ENCODE measurements at regions not wholly inside any gene's neighbourhood (a gene's known extent, or its start where the extent isn't known, plus 50 kb on each side); places are given as distances from the start of the nearest gene placed in this dataset.

DNA sequence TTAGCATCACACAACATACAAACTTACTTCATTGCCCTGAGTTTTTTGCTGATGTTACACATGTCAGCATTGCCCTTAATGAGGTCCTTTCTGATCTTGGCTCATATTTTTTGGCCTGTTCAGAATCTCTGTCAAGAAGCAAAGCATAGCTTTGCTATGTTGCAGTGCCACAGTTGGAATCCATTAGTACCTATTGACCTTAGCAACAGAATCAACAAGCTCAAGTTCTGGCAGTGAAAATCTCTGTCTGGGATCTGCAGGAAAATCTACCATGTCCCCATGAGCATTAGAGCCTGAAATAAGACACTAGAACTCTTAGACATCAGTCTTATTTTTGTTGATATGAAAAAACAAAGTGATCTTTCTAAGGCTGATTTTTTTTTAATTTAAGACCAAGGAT is 105.6 kb upstream of the FHL2 start:
- TF ChIP-seq, protein P1, sequence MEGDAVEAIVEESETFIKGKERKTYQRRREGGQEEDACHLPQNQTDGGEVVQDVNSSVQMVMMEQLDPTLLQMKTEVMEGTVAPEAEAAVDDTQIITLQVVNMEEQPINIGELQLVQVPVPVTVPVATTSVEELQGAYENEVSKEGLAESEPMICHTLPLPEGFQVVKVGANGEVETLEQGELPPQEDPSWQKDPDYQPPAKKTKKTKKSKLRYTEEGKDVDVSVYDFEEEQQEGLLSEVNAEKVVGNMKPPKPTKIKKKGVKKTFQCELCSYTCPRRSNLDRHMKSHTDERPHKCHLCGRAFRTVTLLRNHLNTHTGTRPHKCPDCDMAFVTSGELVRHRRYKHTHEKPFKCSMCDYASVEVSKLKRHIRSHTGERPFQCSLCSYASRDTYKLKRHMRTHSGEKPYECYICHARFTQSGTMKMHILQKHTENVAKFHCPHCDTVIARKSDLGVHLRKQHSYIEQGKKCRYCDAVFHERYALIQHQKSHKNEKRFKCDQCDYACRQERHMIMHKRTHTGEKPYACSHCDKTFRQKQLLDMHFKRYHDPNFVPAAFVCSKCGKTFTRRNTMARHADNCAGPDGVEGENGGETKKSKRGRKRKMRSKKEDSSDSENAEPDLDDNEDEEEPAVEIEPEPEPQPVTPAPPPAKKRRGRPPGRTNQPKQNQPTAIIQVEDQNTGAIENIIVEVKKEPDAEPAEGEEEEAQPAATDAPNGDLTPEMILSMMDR (IDR thresholded peaks at IDR 0.05) = no peak

- TF ChIP-seq, protein P1 (IDR thresholded peaks at IDR 0.05) = no peak
These were observed 103.9 kb upstream of the FHL2 start for GRCh38 chr2:105502625-105503334.

- TF ChIP-seq, protein P1 (IDR thresholded peaks at IDR 0.05) = no peak
These were observed 99.5 kb upstream of the FHL2 start for GRCh38 chr2:105498281-105498846.

- TF ChIP-seq, protein P1 (IDR thresholded peaks at IDR 0.05) = no peak
These were observed 98.2 kb upstream of the FHL2 start for GRCh38 chr2:105497094-105497493.

DNA sequence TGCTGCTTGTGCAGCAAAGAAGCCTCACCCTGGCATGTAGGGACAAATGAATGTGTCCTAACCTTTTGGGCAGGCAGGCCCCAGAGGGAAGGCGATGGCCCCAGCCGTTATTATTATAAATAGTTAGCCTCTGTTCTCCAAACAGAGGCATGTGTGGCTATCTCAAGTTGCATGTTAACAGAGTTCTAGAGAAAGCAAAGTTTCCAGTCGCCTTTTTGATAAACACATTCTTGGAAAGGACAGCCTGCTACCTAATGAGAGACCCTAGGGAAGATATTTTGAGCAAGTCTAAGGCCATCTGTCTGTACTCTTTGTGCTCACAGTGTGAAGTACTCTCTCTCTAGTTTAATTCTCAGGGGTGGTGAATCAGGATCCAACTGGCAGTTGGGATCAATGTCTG is 97.4 kb upstream of the FHL2 start:
- TF ChIP-seq, protein P1 (IDR thresholded peaks at IDR 0.05) = no peak

- TF ChIP-seq, protein P1 (IDR thresholded peaks at IDR 0.05) = no peak
These were observed 96.0 kb upstream of the FHL2 start for GRCh38 chr2:105494683-105495425.

- TF ChIP-seq, protein P1 (IDR thresholded peaks at IDR 0.05) = no peak
These were observed 92.1 kb upstream of the FHL2 start for GRCh38 chr2:105490956-105491355.

Measured in LNCAP (cell line).